Gastroesophageal sphincter (tissue), 4 donors: ENCODE measurements at regions not wholly inside any gene's neighbourhood (a gene's known extent, or its start where the extent isn't known, plus 50 kb on each side); places are given as distances from the start of the nearest gene placed in this dataset.
"Not testable (repeated sequence)": the region's sequence is repeated elsewhere in the genome, so short reads cannot be mapped to it uniquely, and the experiment has no call there.

ENCODE experiments used
- ATAC-seq: fragments of 150-250 bp; one replicate; pipeline ENCODE4 v1.9.1; 2016; ENCODE audit warnings: mild to moderate bottlenecking, moderate library complexity
- H3K27ac ChIP-seq, 4 donors: fragments of 200-600 bp; sonication (generic) in 3 of 4; 1 replicate in 3 of 4; 2 replicates in 1 of 4; pipeline ENCODE4 v1.5.1; 2016 to 2019
- H3K27me3 ChIP-seq: fragments of 200-600 bp; sonication (generic); one replicate; pipeline ENCODE4 v1.5.1; 2019
- H3K36me3 ChIP-seq, 2 donors: fragments of 200-600 bp; sonication (generic); one replicate each; pipeline ENCODE4 v1.5.1; 2019; ENCODE audit warnings: control low read depth in 1 of 2
- H3K4me1 ChIP-seq, 3 donors: fragments of 200-600 bp; sonication (generic); 1 replicate in 2 of 3; 2 replicates in 1 of 3; pipeline ENCODE4 v1.5.1; 2016 to 2019; ENCODE audit warnings: control low read depth in 2 of 3
- H3K4me3 ChIP-seq, 2 donors: fragments of 200-600 bp; sonication (generic); one replicate each; pipeline ENCODE4 v1.5.1; 2019; ENCODE audit warnings: mild to moderate bottlenecking in 1 of 2, moderate library complexity in 1 of 2
- H3K9me3 ChIP-seq, 3 donors: fragments of 200-600 bp; sonication (generic); one replicate each; pipeline ENCODE4 v1.5.1; 2017 to 2019; ENCODE audit warnings: control low read depth in 2 of 3
- EP300 ChIP-seq: sonication (generic); formaldehyde crosslinking; IDR thresholded peaks from one replicate; pipeline ENCODE4 v1.6.1; 2017; ENCODE audit warnings: antibody characterized with exemption, mild to moderate bottlenecking
- POLR2A ChIP-seq, 2 donors: fragments of 450-650 bp; IDR thresholded peaks; one replicate each; pipeline ENCODE4 v1.6.1; 2017; ENCODE audit warnings: antibody characterized with exemption in 2 of 2, mild to moderate bottlenecking in 2 of 2, moderate library complexity in 1 of 2
- POLR2AphosphoS5 ChIP-seq: sonication (generic); formaldehyde crosslinking; IDR thresholded peaks from one replicate; pipeline ENCODE4 v1.6.1; 2017; ENCODE audit warnings: antibody characterized with exemption
- WGBS, 2 donors: methylation state at CpG; one replicate each; pipeline ENCODE4 v1.1.5; 2018; ENCODE audit warnings: low coverage in 1 of 2; 5-methylcytosine and 5-hydroxymethylcytosine counted together
- TF ChIP-seq, protein P1 (sequence below), 4 experiments: fragments of 200-600 bp in 2 of 4; fragments of 450-650 bp in 2 of 4; sonication (generic) in 1 of 4; IDR thresholded peaks; one replicate each; pipeline ENCODE4 v1.5.1; 2017 to 2019; ENCODE audit warnings: antibody characterized with exemption in 4 of 4, mild to moderate bottlenecking in 2 of 4, moderate library complexity in 2 of 4

- Histone ChIP-seq H3K27ac (no peak overlapping the region), H3K27me3 (no peaks in the 10 kb centered on the region), H3K36me3 (no peaks in the 10 kb centered on the region), H3K9me3 (no peaks in the 10 kb centered on the region), H3K4me3 (no peak overlapping the region), H3K4me1 (no peaks in the 10 kb centered on the region)
- no peak for TF ChIP-seq EP300
- TF ChIP-seq, protein P1, sequence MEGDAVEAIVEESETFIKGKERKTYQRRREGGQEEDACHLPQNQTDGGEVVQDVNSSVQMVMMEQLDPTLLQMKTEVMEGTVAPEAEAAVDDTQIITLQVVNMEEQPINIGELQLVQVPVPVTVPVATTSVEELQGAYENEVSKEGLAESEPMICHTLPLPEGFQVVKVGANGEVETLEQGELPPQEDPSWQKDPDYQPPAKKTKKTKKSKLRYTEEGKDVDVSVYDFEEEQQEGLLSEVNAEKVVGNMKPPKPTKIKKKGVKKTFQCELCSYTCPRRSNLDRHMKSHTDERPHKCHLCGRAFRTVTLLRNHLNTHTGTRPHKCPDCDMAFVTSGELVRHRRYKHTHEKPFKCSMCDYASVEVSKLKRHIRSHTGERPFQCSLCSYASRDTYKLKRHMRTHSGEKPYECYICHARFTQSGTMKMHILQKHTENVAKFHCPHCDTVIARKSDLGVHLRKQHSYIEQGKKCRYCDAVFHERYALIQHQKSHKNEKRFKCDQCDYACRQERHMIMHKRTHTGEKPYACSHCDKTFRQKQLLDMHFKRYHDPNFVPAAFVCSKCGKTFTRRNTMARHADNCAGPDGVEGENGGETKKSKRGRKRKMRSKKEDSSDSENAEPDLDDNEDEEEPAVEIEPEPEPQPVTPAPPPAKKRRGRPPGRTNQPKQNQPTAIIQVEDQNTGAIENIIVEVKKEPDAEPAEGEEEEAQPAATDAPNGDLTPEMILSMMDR (IDR thresholded peaks at IDR 0.05) = no peak
- TF ChIP-seq POLR2AphosphoS5 = no peak
- TF ChIP-seq POLR2A (IDR thresholded peaks at IDR 0.05) = no peak
- 64 to 71% methylated on average over 4 of the region's 4 CpGs for WGBS, 2 donors
- ATAC-seq = no peak
These were observed 58.0 kb upstream of the AHI1 start for GRCh38 chr6:135555550-135555949.

- WGBS, 2 donors = 100% methylated on average over 2 of the region's 2 CpGs
- Histone ChIP-seq H3K4me3 (no peak overlapping the region), H3K36me3 (no peaks in the 10 kb centered on the region), H3K27ac (no peak overlapping the region), H3K4me1 (no peaks in the 10 kb centered on the region), H3K9me3 (no peaks in the 10 kb centered on the region), H3K27me3 (no peaks in the 10 kb centered on the region)
- no peak for ATAC-seq
- TF ChIP-seq POLR2AphosphoS5 (no peak), POLR2A (IDR thresholded peaks at IDR 0.05) (no peak), EP300 (no peak)
- TF ChIP-seq, protein P1 (IDR thresholded peaks at IDR 0.05) = no peak
These were observed 60.0 kb upstream of the AHI1 start for GRCh38 chr6:135557582-135557981.

- 100% methylated on average over 1 of the region's 1 CpG; no CpG with 5 or more reads in 1 of the 2 donors for WGBS, 2 donors
- ATAC-seq, H3K27ac ChIP-seq, H3K27me3 ChIP-seq, H3K9me3 ChIP-seq, H3K4me3 ChIP-seq, H3K36me3 ChIP-seq, H3K4me1 ChIP-seq: not testable (repeated sequence)
These were observed 68.1 kb upstream of the AHI1 start for GRCh38 chr6:135565605-135566004.

DNA sequence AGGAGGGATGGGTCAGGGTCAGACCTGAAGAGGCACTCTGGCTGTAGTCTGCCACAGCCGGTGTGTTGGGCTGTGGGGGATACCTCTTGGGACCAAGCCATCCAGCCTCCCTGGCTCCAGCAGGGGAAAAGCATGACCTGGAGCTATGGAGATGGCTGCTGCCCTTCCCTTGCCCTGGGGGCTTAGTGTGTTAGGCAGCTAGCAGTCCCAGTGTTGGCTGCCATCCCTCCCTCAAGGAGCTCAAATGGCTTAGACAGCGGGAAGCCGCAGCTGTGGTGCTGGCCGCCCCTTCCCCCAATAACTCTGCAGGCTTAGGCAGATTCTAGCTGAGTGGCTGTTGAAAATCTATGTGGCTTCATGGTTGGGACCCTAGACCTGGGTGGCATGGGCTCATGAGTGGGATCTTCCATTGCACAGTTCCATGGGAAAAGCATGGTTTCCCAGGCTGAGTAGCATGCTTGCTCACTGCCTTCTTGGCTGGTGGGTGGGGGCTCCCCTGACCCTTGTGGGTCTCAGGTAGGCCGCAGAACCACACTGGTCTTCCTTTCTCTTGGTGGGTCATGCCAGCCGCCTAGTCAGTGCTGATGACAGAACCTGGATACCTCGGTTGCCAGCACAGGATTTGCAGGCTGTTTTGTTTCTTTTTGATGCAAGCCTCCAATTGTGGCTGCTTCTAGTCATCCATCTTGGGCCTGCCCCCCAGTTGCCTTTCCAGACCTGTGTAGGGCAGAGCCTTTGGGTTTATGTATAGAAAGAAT, 69.0 kb upstream of the AHI1 start:
- H3K36me3 ChIP-seq = no peaks in the 10 kb centered on the region
- no peaks in the 10 kb centered on the region for H3K27me3 ChIP-seq
- no peak for TF ChIP-seq POLR2A (IDR thresholded peaks at IDR 0.05)
- no peak for TF ChIP-seq EP300
- no peak for TF ChIP-seq POLR2AphosphoS5
- TF ChIP-seq, protein P1 (IDR thresholded peaks at IDR 0.05) = no peak
- no peaks in the 10 kb centered on the region for H3K9me3 ChIP-seq
- WGBS, 2 donors = 90 to 100% methylated on average over 2 of the region's 7 CpGs
- no peak overlapping the region for H3K27ac ChIP-seq
- ATAC-seq = no peak
- H3K4me1 ChIP-seq = no peaks in the 10 kb centered on the region
- H3K4me3 ChIP-seq = no peak overlapping the region

DNA sequence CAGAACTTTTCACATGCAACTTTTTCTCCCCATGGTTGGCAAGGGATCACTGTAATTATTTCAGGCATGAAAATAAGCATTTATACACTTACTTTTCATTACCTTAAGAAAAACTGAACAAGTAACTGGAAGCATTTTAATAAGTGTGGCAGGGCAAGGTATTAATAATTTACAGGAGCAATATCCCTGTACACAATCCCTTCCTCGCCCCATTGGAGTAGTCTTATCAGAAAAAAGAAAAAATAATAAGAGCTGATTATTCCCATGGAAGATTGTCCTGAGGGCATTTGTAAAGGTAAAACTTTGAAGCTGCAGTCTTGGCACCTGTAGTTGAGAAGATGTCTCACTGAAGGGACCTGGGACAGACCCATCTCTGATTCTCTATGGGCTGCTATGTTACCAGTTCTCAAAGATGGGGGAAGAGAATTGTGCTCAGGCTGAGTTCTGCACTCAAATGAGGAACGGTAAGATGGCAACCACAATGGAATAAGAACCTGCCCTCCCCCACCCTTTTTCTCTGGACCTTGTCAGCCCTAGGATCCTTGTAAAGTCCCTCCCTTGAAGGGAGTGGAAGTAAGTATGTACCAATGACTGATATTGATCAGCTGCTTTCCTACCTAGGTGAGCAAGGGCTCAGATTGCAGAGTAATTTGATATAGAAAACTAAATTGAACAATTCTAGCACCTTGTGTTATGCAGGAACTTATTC, 70.0 kb upstream of the AHI1 start:
- no peaks in the 10 kb centered on the region for H3K4me1 ChIP-seq
- WGBS, 2 donors = 90 to 100% methylated on average over 2 of the region's 2 CpGs
- no peaks in the 10 kb centered on the region for H3K36me3 ChIP-seq
- no peak overlapping the region for H3K27ac ChIP-seq
- H3K27me3 ChIP-seq = no peaks in the 10 kb centered on the region
- no peak for TF ChIP-seq POLR2A (IDR thresholded peaks at IDR 0.05)
- no peak for TF ChIP-seq EP300
- TF ChIP-seq, protein P1 (IDR thresholded peaks at IDR 0.05) = no peak
- TF ChIP-seq POLR2AphosphoS5 = no peak
- no peaks in the 10 kb centered on the region for H3K9me3 ChIP-seq
- H3K4me3 ChIP-seq = no peak overlapping the region
- ATAC-seq = no peak
